Panc1 (cell line): ENCODE measurements at regions not wholly inside any gene's neighbourhood (a gene's known extent, or its start where the extent isn't known, plus 50 kb on each side); places are given as distances from the start of the nearest gene placed in this dataset.

Experiments
- ATAC-seq: fragments of 200-7000 bp; cut with Tn5 transposase; 2 replicates; pipeline ENCODE4 v1.9.1; 2020; ENCODE audit warnings: mild to moderate bottlenecking, moderate library complexity
- BruUV-seq: library from RNA; stranded (reverse); fragments of 400-500 nt; replicated peaks from 2 replicates; lab custom pipeline; 2021; lab: Mats Ljungman, UMichigan
- CTCF ChIA-PET: fragments of 300-600 bp; sonication (Branson Sonifier 250); formaldehyde crosslinking; loops from one replicate; lab custom pipeline; 2022; ENCODE audit warnings: antibody characterized with exemption; lab: Charles Lee
- POLR2A ChIA-PET: fragments of 300-600 bp; sonication (Branson Sonifier 250); formaldehyde crosslinking; loops from one replicate; lab custom pipeline; 2022; ENCODE audit warnings: antibody characterized with exemption; lab: Charles Lee
- DNase-seq: peaks from one replicate; pipeline ENCODE4 v3.0.0-alpha.2; 2010; ENCODE audit warnings: low read depth, low spot score
- H3K27ac ChIP-seq: 2 replicates; pipeline ENCODE4 v1.5.1; 2011; ENCODE audit warnings: mild to moderate bottlenecking, low read length, inconsistent platforms
- H3K27me3 ChIP-seq: fragments of 200-500 bp; sonication (Bioruptor generic); 2 replicates; pipeline ENCODE4 v1.6.0; 2014; ENCODE audit warnings: low read length, inconsistent platforms; ENCODE audit not compliant: control insufficient read depth, insufficient read depth
- H3K36me3 ChIP-seq: fragments of 200-500 bp; sonication (Bioruptor generic); 2 replicates; pipeline ENCODE4 v1.5.1; 2014; ENCODE audit warnings: inconsistent platforms, mild to moderate bottlenecking, low read length, moderate library complexity; ENCODE audit not compliant: control insufficient read depth, insufficient read depth
- H3K4me1 ChIP-seq: 2 replicates; pipeline ENCODE4 v1.5.1; 2011; ENCODE audit warnings: inconsistent platforms, mild to moderate bottlenecking, low read length, moderate library complexity; ENCODE audit not compliant: control insufficient read depth, insufficient read depth
- H3K4me3 ChIP-seq, 2 experiments: 2 replicates each; pipeline ENCODE4 v1.5.1; 2011 to 2012; ENCODE audit warnings: low read depth in 2 of 2, low read length in 2 of 2, mild to moderate bottlenecking in 2 of 2, inconsistent platforms in 1 of 2, moderate library complexity in 1 of 2
- H3K9me3 ChIP-seq: fragments of 200-500 bp; sonication (Bioruptor generic); 2 replicates; pipeline ENCODE4 v1.5.1; 2014; ENCODE audit warnings: low read depth, mild to moderate bottlenecking, inconsistent platforms, low read length, moderate library complexity; ENCODE audit not compliant: control insufficient read depth, insufficient read depth
- CTCF ChIP-seq: fragments of 450-650 bp; IDR thresholded peaks from 2 replicates; pipeline ENCODE4 v1.5.1; 2017; ENCODE audit warnings: mild to moderate bottlenecking
- POLR2AphosphoS5 ChIP-seq: IDR thresholded peaks from 2 replicates; pipeline ENCODE4 v1.6.1; 2012; ENCODE audit warnings: mild to moderate bottlenecking, low read depth, low read length, moderate library complexity
- REST ChIP-seq, 2 experiments: IDR thresholded peaks; 2 replicates each; pipeline ENCODE4 v1.6.1; 2011 to 2012; ENCODE audit warnings: low read depth in 2 of 2, control low read depth in 1 of 2, low read length in 1 of 2, mild to moderate bottlenecking in 1 of 2, moderate library complexity in 1 of 2; ENCODE audit not compliant: insufficient read depth in 1 of 2
- SIN3A ChIP-seq: IDR thresholded peaks from 2 replicates; pipeline ENCODE4 v1.6.1; 2012; ENCODE audit warnings: low read depth, mild to moderate bottlenecking, low read length, moderate library complexity, borderline replicate concordance; ENCODE audit not compliant: insufficient read depth
- TCF7L2 ChIP-seq: IDR thresholded peaks from 2 replicates; pipeline ENCODE4 v1.6.1; 2011; ENCODE audit warnings: mild to moderate bottlenecking, low read depth, low read length, inconsistent platforms
- in situ Hi-C: cut with HindIII; loops from 2 replicates; pipeline ENCODE4 v1.10.0; 2016; ENCODE audit warnings: low sequenced_read_pairs, low pct_unique_long_range_greater_than_20kb
- intact Hi-C: fragments of 100-400 bp; cut with micrococcal nuclease; formaldehyde crosslinking; loops from one replicate; pipeline ENCODE4 v1.10.0; 2022; ENCODE audit not compliant: unreplicated experiment

DNA sequence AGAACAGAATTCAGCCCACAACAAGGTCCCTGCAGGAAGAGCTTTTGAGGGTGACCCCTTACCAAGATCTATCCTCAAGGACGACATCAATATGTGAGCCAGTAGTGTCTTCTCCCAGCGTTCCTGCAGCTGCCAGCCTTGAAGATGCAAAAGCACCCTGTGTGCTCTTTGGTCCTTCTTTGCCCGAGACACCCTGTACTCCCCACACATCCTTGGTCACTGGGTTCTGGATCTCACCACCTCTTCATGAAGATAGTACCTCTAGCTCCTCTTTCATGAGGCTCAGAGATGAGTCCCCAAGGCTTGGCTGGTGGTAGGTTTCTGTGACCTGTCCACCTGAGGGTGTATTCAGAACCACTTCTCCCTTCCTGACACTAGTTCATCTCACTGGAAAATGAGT, 259.6 kb upstream of the FOXQ1 start:
- POLR2A ChIA-PET = no interaction called here
- H3K4me1 ChIP-seq = no peaks in the 10 kb centered on the region
- H3K27ac ChIP-seq = no peak overlapping the region
- intact Hi-C loops (no loop called here), in situ Hi-C loops (no loop called here)
- CTCF ChIA-PET = no interaction called here
- no peak overlapping the region for H3K4me3 ChIP-seq
- no TSS peak for BruUV-seq
- H3K27me3 ChIP-seq = no peaks in the 10 kb centered on the region; the same call in 1 of the 2 replicates
- no peaks in the 10 kb centered on the region for H3K36me3 ChIP-seq
- no peak for ATAC-seq
- TF ChIP-seq CTCF = no peak
- TF ChIP-seq POLR2AphosphoS5 = no peak
- TF ChIP-seq TCF7L2 = no peak
- TF ChIP-seq SIN3A = no peak
- no peak for TF ChIP-seq REST (IDR thresholded peaks at IDR 0.05; ENCODE audit: insufficient read depth in 1 of 2, low read depth in 2 of 2, low read length in 1 of 2)
- DNase-seq = no peak
- no peaks in the 10 kb centered on the region for H3K9me3 ChIP-seq

GRCh38 chr6:1049900-1050299, 262.0 kb upstream of the FOXQ1 start:
- Histone ChIP-seq H3K27me3 (no peaks in the 10 kb centered on the region; the same call in 1 of the 2 replicates), H3K4me1 (no peaks in the 10 kb centered on the region), H3K36me3 (no peaks in the 10 kb centered on the region), H3K27ac (no peak overlapping the region), H3K9me3 (no peaks in the 10 kb centered on the region), H3K4me3 (no peak overlapping the region)
- BruUV-seq = no TSS peak
- no peak for ATAC-seq
- TF ChIP-seq SIN3A (no peak), TCF7L2 (no peak), CTCF (no peak), REST (IDR thresholded peaks at IDR 0.05; ENCODE audit: insufficient read depth in 1 of 2, low read depth in 2 of 2, low read length in 1 of 2) (no peak), POLR2AphosphoS5 (no peak)
- POLR2A ChIA-PET = no interaction called here
- CTCF ChIA-PET = no interaction called here
- no peak for DNase-seq
- in situ Hi-C loops = no loop called here
- intact Hi-C loops = no loop called here
